Sigmoid colon (tissue), 6 donors: ENCODE measurements at regions not wholly inside any gene's neighbourhood (a gene's known extent, or its start where the extent isn't known, plus 50 kb on each side); places are given as distances from the start of the nearest gene placed in this dataset.
"Not testable (repeated sequence)": the region's sequence is repeated elsewhere in the genome, so short reads cannot be mapped to it uniquely, and the experiment has no call there.

Experiments
- DNase-seq: peaks from one replicate; pipeline ENCODE4 v3.0.0-alpha.2; 2019
- H3K27ac ChIP-seq, 4 donors: fragments of 200-600 bp; sonication (generic); one replicate each; pipeline ENCODE4 v1.5.1; 2016 to 2019; ENCODE audit warnings: mild to moderate bottlenecking in 1 of 4
- H3K27me3 ChIP-seq, 3 donors: fragments of 200-600 bp; sonication (generic); one replicate each; pipeline ENCODE4 v1.5.1; 2019; ENCODE audit warnings: mild to moderate bottlenecking in 1 of 3
- H3K36me3 ChIP-seq, 4 donors: fragments of 200-600 bp; sonication (generic); one replicate each; pipeline ENCODE4 v1.5.1; 2016 to 2019
- H3K4me1 ChIP-seq, 4 donors: fragments of 200-600 bp; sonication (generic); one replicate each; pipeline ENCODE4 v1.5.1; 2017 to 2019
- H3K4me3 ChIP-seq, 4 donors: fragments of 200-600 bp; sonication (generic); one replicate each; pipeline ENCODE4 v1.5.1; 2017 to 2019; ENCODE audit warnings: mild to moderate bottlenecking in 2 of 4, moderate library complexity in 1 of 4
- H3K9me3 ChIP-seq, 4 donors: fragments of 200-600 bp in 3 of 4; sonication (generic) in 3 of 4; one replicate each; pipeline versions ENCODE4 v1.5.1 to v1.6.1; 2013 to 2019
- CTCF ChIP-seq, 4 experiments: fragments of 450-650 bp in 3 of 4; fragments of 200-600 bp in 1 of 4; IDR thresholded peaks; one replicate each; pipeline ENCODE4 v1.5.1; 2016 to 2019; ENCODE audit warnings: antibody characterized with exemption in 4 of 4, mild to moderate bottlenecking in 3 of 4, moderate library complexity in 2 of 4
- EP300 ChIP-seq, 4 donors: sonication (generic); formaldehyde crosslinking; IDR thresholded peaks; one replicate each; pipeline ENCODE4 v1.6.1; 2017; ENCODE audit warnings: antibody characterized with exemption in 4 of 4
- POLR2A ChIP-seq, 2 donors: fragments of 450-650 bp; IDR thresholded peaks; one replicate each; pipeline ENCODE4 v1.6.1; 2016; ENCODE audit warnings: antibody characterized with exemption in 2 of 2, mild to moderate bottlenecking in 2 of 2, moderate library complexity in 2 of 2
- POLR2AphosphoS5 ChIP-seq, 4 donors: sonication (generic); formaldehyde crosslinking; IDR thresholded peaks; one replicate each; pipeline ENCODE4 v1.6.1; 2017; ENCODE audit warnings: antibody characterized with exemption in 4 of 4
- WGBS, 2 donors: extraction: QIAGEN DNeasy Blood & Tissue Kit; methylation state at CpG; one replicate each; pipeline ENCODE4 v1.1.7; 2013; 5-methylcytosine and 5-hydroxymethylcytosine counted together
- intact Hi-C: fragments of 100-400 bp; cut with DNase I; formaldehyde crosslinking; loops from one replicate; pipeline ENCODE4 v1.15.1; 2023
- donor health status: healthy with polysubstance abuse.
- donor health status: healthy.

- TF ChIP-seq POLR2A (IDR thresholded peaks at IDR 0.05) (no peak), EP300 (IDR thresholded peaks at IDR 0.05) (no peak), CTCF (IDR thresholded peaks at IDR 0.05) (no peak), POLR2AphosphoS5 (IDR thresholded peaks at IDR 0.05) (no peak)
- no peaks in the 10 kb centered on the region for H3K36me3 ChIP-seq
- intact Hi-C loops, result no loop called here
- no peaks in the 10 kb centered on the region for H3K27me3 ChIP-seq
- no peaks in the 10 kb centered on the region for H3K4me1 ChIP-seq
- H3K4me3 ChIP-seq, result no peak overlapping the region
- 92 to 93% methylated on average over 4 of the region's 4 CpGs for WGBS, 2 donors
- no peak overlapping the region for H3K27ac ChIP-seq
- H3K9me3 ChIP-seq, result no peaks in the 10 kb centered on the region
- no peak for DNase-seq
Measured at GRCh38 chr2:117379928-117380327, 434.6 kb upstream of the DDX18 start.

- H3K27ac ChIP-seq, intact Hi-C loops, H3K27me3 ChIP-seq, H3K4me3 ChIP-seq, H3K36me3 ChIP-seq, H3K9me3 ChIP-seq, DNase-seq, H3K4me1 ChIP-seq: not testable (repeated sequence)
- 94 to 97% methylated on average over 12 of the region's 12 CpGs for WGBS, 2 donors
Measured at GRCh38 chr2:117383997-117384396, 430.5 kb upstream of the DDX18 start.

- no peaks in the 10 kb centered on the region for H3K27me3 ChIP-seq
- H3K4me3 ChIP-seq, result no peak overlapping the region
- H3K4me1 ChIP-seq, result no peaks in the 10 kb centered on the region
- intact Hi-C loops, result no loop called here
- no peak overlapping the region for H3K27ac ChIP-seq
- no peaks in the 10 kb centered on the region for H3K36me3 ChIP-seq
- H3K9me3 ChIP-seq, result no peaks in the 10 kb centered on the region
- TF ChIP-seq POLR2AphosphoS5 (IDR thresholded peaks at IDR 0.05) (no peak), EP300 (IDR thresholded peaks at IDR 0.05) (no peak), CTCF (IDR thresholded peaks at IDR 0.05) (no peak), POLR2A (IDR thresholded peaks at IDR 0.05) (no peak)
- no peak for DNase-seq
Measured at GRCh38 chr2:117396161-117396560, 418.3 kb upstream of the DDX18 start.

- WGBS, 2 donors, result 66 to 72% methylated on average over 1 of the region's 1 CpG
- H3K4me3 ChIP-seq, result no peak overlapping the region
- H3K36me3 ChIP-seq, result no peaks in the 10 kb centered on the region
- H3K4me1 ChIP-seq, result no peaks in the 10 kb centered on the region
- no peaks in the 10 kb centered on the region for H3K27me3 ChIP-seq
- no peak overlapping the region for H3K27ac ChIP-seq
- intact Hi-C loops, result no loop called here
- H3K9me3 ChIP-seq, result no peaks in the 10 kb centered on the region
- no peak for DNase-seq
- TF ChIP-seq POLR2A (IDR thresholded peaks at IDR 0.05) (no peak), POLR2AphosphoS5 (IDR thresholded peaks at IDR 0.05) (no peak), EP300 (IDR thresholded peaks at IDR 0.05) (no peak), CTCF (IDR thresholded peaks at IDR 0.05) (no peak)
Measured at GRCh38 chr2:117401582-117401981, 412.9 kb upstream of the DDX18 start.

- no peak for DNase-seq
- H3K4me3 ChIP-seq, result no peak overlapping the region
- TF ChIP-seq POLR2A (IDR thresholded peaks at IDR 0.05), result no peak
- intact Hi-C loops, result no loop called here
- H3K27me3 ChIP-seq, result no peaks in the 10 kb centered on the region
- no peaks in the 10 kb centered on the region for H3K4me1 ChIP-seq
- WGBS, 2 donors, result 98% methylated on average over 1 of the region's 1 CpG
- no peak overlapping the region for H3K27ac ChIP-seq
- H3K36me3 ChIP-seq, result no peaks in the 10 kb centered on the region
- H3K9me3 ChIP-seq, result no peaks in the 10 kb centered on the region
Measured at GRCh38 chr2:117406443-117406842, 408.0 kb upstream of the DDX18 start.

GRCh38 chr2:117407746-117408145, 406.7 kb upstream of the DDX18 start:
- Histone ChIP-seq H3K27me3 (no peaks in the 10 kb centered on the region), H3K36me3 (no peaks in the 10 kb centered on the region), H3K27ac (no peak overlapping the region), H3K4me3 (no peak overlapping the region), H3K9me3 (no peaks in the 10 kb centered on the region), H3K4me1 (no peaks in the 10 kb centered on the region)
- WGBS, 2 donors, result 75 to 92% methylated on average over 4 of the region's 4 CpGs
- intact Hi-C loops, result no loop called here
- no peak for DNase-seq
- TF ChIP-seq CTCF (IDR thresholded peaks at IDR 0.05) (no peak), POLR2A (IDR thresholded peaks at IDR 0.05) (no peak), EP300 (IDR thresholded peaks at IDR 0.05) (no peak), POLR2AphosphoS5 (IDR thresholded peaks at IDR 0.05) (no peak)
